Retinal pigment epithelial cell (primary cell): ENCODE measurements at regions not wholly inside any gene's neighbourhood (a gene's known extent, or its start where the extent isn't known, plus 50 kb on each side); places are given as distances from the start of the nearest gene placed in this dataset.
A peak's percentile ranks its signal among the peaks of the same experiment; 100 is the strongest.
"Not testable (repeated sequence)": the region's sequence is repeated elsewhere in the genome, so short reads cannot be mapped to it uniquely, and the experiment has no call there.

Experiments used
- DNase-seq: peaks from one replicate; pipeline ENCODE4 v3.0.0-alpha.2; 2010; ENCODE audit warnings: low read depth
- H3K4me3 ChIP-seq: 2 replicates; pipeline ENCODE4 v1.5.1; 2011; ENCODE audit warnings: mild to moderate bottlenecking, low read length, control low read depth, moderate library complexity
- CTCF ChIP-seq: conservative IDR thresholded peaks from 2 replicates; pipeline ENCODE4 v1.5.1; 2011; ENCODE audit warnings: low read depth, low read length, control low read depth, inconsistent platforms

GRCh38 chr20:26009402-26010223 is 313.0 kb upstream of the ZNF337 start:
- DNase-seq: peak; percentile 78
- peak overlapping the region; percentile 59 for H3K4me3 ChIP-seq

GRCh38 chr20:26008026-26008425 is 311.4 kb upstream of the ZNF337 start:
- H3K4me3 ChIP-seq, DNase-seq: not testable (repeated sequence)

GRCh38 chr20:26006164-26006563 is 309.5 kb upstream of the ZNF337 start:
- DNase-seq, H3K4me3 ChIP-seq: not testable (repeated sequence)

GRCh38 chr20:26003959-26004358 is 307.3 kb upstream of the ZNF337 start:
- not testable (repeated sequence) for DNase-seq, H3K4me3 ChIP-seq

- H3K4me3 ChIP-seq, DNase-seq: not testable (repeated sequence)
Observed at GRCh38 chr20:25997367-25998038, 300.9 kb upstream of the ZNF337 start.

GRCh38 chr20:25992146-25992545 is 295.5 kb upstream of the ZNF337 start:
- no peak for DNase-seq

GRCh38 chr20:25991756-25992130 is 295.1 kb upstream of the ZNF337 start:
- no peak for DNase-seq
- H3K4me3 ChIP-seq: no peak overlapping the region
- no peak for TF ChIP-seq CTCF

More at GRCh38 chr20:25992146-25992545, 295.5 kb upstream of the ZNF337 start:
- H3K4me3 ChIP-seq: no peak overlapping the region
- TF ChIP-seq CTCF: no peak

GRCh38 chr20:25991051-25991755 is 294.6 kb upstream of the ZNF337 start:
- DNase-seq: no peak
- TF ChIP-seq CTCF: no peak
- H3K4me3 ChIP-seq: no peak overlapping the region

- H3K4me3 ChIP-seq, DNase-seq: not testable (repeated sequence)
Observed at GRCh38 chr20:25989686-25990085, 293.0 kb upstream of the ZNF337 start.

- TF ChIP-seq CTCF: no peak
- DNase-seq: no peak
- no peak overlapping the region for H3K4me3 ChIP-seq
Observed at GRCh38 chr20:25989196-25989595, 292.5 kb upstream of the ZNF337 start.

GRCh38 chr20:25987928-25988560 is 291.4 kb upstream of the ZNF337 start:
- H3K4me3 ChIP-seq, DNase-seq: not testable (repeated sequence)
